Ovary (tissue), 3 donors: ENCODE measurements at regions not wholly inside any gene's neighbourhood (a gene's known extent, or its start where the extent isn't known, plus 50 kb on each side); places are given as distances from the start of the nearest gene placed in this dataset.

Source experiments
- CTCF ChIP-seq, 3 donors: fragments of 450-650 bp in 2 of 3; fragments of 200-600 bp in 1 of 3; IDR thresholded peaks; one replicate each; pipeline versions ENCODE4 v1.5.1 to v1.8.0; 2016 to 2022; ENCODE audit warnings: antibody characterized with exemption in 3 of 3, mild to moderate bottlenecking in 1 of 3
- EP300 ChIP-seq: sonication (generic); formaldehyde crosslinking; IDR thresholded peaks from one replicate; pipeline ENCODE4 v1.6.1; 2017; ENCODE audit warnings: antibody characterized with exemption
- donor health status: DM: no; HTN: no; CAD: no.

GRCh38 chr4:99722006-99722405 is 64.4 kb upstream of the C4orf54 start:
- TF ChIP-seq EP300 (no peak), CTCF (IDR thresholded peaks at IDR 0.05) (no peak)
